HL-60 (cell line): ENCODE measurements at regions not wholly inside any gene's neighbourhood (a gene's known extent, or its start where the extent isn't known, plus 50 kb on each side); places are given as distances from the start of the nearest gene placed in this dataset.

Source experiments
- CTCF ChIP-seq: IDR thresholded peaks from one replicate; pipeline ENCODE4 v1.5.1; 2011; ENCODE audit warnings: low read length, control low read depth, inconsistent platforms; ENCODE audit not compliant: insufficient read depth
- POLR2AphosphoS5 ChIP-seq: IDR thresholded peaks from 2 replicates; pipeline ENCODE4 v1.6.1; 2012; ENCODE audit warnings: low read depth
- REST ChIP-seq: IDR thresholded peaks from 2 replicates; pipeline ENCODE4 v1.6.1; 2012; ENCODE audit warnings: low read depth; ENCODE audit not compliant: insufficient replicate concordance

- TF ChIP-seq CTCF (peak; percentile 21), REST (no peak), POLR2AphosphoS5 (no peak)
Observed at GRCh38 chr14:25150934-25151790, 101.2 kb upstream of the STXBP6 start.
